ENCODE measurements at regions not wholly inside any gene's neighbourhood (a gene's known extent, or its start where the extent isn't known, plus 50 kb on each side); places are given as distances from the start of the nearest gene placed in this dataset.

DNA sequence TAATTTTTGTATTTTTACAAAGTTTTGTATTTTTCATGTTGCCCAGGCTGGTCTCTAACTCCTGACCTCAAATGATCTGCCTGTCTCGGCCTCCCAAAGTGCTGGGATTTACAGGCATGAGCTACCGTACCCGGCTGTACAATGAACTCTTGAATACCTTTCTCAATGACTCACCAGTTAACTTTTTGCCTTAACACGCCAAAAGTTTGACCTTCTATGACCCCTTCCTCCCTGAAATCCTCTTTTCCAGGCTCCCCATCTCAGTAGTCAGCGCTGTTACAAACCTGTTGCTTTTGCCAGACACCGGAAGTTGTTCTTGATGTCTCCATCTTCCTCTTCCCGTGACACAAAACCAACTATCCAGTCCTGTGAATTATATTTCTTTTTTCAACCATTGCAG is 158.1 kb upstream of the ASIC2 start:
- TF ChIP-seq, protein P1, sequence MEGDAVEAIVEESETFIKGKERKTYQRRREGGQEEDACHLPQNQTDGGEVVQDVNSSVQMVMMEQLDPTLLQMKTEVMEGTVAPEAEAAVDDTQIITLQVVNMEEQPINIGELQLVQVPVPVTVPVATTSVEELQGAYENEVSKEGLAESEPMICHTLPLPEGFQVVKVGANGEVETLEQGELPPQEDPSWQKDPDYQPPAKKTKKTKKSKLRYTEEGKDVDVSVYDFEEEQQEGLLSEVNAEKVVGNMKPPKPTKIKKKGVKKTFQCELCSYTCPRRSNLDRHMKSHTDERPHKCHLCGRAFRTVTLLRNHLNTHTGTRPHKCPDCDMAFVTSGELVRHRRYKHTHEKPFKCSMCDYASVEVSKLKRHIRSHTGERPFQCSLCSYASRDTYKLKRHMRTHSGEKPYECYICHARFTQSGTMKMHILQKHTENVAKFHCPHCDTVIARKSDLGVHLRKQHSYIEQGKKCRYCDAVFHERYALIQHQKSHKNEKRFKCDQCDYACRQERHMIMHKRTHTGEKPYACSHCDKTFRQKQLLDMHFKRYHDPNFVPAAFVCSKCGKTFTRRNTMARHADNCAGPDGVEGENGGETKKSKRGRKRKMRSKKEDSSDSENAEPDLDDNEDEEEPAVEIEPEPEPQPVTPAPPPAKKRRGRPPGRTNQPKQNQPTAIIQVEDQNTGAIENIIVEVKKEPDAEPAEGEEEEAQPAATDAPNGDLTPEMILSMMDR (IDR thresholded peaks at IDR 0.05; ENCODE audit: low read length): no peak
- TF ChIP-seq EZH2phosphoT487 (IDR thresholded peaks at IDR 0.05; ENCODE audit: low read length) (no peak), EZH2 (optimal IDR thresholded peaks at IDR 0.05; ENCODE audit: low read depth, low read length) (no peak)

All from MM.1S (cell line).